Hematopoietic multipotent progenitor cell treated with erythropoietin and hydrocortisone succinate and interleukin-3 and kit ligand, for 6 days (in vitro differentiated cells): ENCODE measurements at regions not wholly inside any gene's neighbourhood (a gene's known extent, or its start where the extent isn't known, plus 50 kb on each side); places are given as distances from the start of the nearest gene placed in this dataset.
"Not testable (repeated sequence)": the region's sequence is repeated elsewhere in the genome, so short reads cannot be mapped to it uniquely, and the experiment has no call there.

Experiments
- DNase-seq: peaks from one replicate; pipeline ENCODE4 v3.0.0-alpha.2; 2015

DNA sequence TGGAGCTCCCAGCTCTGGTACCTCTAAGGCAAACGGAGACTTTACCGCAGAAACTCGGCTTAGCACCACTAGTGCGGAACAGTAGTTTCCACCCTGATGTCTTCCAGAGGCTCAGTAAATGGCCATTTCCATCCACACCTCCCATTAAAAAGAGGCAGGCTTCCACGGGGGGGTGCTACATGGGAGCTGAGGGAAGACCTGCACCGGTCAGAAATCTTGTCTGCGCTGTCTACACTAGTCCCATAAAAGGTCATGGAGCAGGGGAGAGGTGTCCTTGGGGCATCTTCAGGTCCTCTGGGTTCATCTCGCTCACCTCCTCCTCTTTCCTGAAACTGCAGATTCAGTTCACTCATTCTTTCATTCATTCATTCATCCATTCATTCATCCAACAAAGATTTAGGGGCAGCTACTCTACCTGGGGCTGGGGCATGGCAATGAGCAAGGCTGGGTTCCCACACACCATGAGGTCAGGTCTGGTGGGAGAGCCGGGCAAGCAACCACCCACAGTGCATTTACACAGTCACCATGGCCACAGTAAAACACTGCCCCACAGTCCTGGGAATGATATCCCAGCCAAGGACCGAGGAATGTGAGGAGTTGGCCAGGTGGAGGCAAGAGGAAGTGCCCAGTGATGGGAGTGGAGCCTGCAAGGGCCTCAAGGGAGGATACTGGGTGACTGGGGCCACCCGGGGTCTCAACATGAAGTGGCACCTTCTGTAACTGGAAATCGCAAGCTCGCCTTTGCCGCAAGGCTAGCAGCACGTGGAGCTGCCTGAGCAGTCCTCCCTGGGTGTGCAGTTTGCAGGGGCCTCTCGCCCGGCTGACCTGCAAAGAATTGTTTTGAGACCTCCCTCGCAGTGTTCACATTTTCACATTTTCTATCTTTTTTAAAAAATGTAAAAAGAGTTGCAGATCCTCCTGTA, 180.2 kb upstream of the RAB6C start:
- no peak for DNase-seq

GRCh38 chr2:129800285-129800684, 179.2 kb upstream of the RAB6C start:
- DNase-seq, result no peak

DNA sequence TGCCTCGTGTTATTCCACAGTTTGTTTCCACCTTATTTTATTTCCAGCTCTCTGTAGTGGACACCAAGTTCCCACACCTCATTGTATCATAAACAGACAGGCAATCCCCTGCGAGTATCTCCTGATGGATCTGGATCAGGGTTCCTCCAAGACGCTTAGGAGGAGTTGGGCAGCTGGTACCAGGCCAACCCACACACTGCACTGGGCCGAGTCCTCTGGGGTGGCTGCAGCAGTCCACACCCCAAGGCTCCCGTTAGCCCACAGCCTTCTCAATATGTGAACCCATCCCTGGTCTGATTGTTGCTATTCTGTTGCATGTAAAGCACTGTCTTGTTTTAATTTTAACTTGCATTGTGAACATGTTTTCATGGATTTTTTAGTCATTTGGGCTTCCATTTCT, 178.8 kb upstream of the RAB6C start:
- no peak for DNase-seq

DNA sequence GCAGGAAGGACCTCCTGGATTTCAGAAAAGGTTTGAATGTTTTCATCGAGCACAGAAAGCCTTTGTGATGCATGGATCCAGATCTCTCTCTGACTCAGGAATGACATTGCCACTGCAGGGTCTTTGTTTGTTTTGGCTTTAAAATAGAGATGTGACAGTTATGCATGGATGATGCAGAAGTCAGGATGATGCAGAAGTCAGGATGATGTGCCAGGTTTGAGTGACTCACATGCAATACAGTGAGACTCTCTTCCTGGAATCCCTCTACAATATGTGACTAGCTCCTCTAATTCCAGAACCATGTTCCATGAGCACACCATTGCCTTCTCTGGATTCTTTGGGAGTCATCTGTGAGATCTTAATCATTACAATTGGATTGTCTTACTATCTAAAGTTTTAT, 177.9 kb upstream of the RAB6C start:
- no peak for DNase-seq

DNA sequence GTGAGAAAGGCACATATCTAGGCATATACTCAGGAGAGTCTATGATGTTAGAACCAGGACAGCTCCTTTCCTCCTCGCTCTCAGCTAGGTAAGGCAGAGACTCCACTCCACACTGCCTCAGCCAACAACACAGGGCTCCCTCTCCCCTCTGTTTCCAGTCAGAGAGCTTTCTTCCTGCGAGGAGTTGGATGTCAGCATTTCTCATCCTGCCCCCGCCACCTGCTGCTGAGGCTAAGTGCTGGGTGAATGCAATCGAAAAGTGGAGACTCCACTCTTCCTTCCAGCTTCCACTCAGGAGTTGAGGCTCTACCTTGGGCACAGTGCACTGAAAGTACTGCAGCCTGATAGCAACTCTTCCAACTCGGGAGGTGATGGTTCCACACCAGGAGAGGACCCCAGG, 177.2 kb upstream of the RAB6C start:
- DNase-seq, result no peak

DNA sequence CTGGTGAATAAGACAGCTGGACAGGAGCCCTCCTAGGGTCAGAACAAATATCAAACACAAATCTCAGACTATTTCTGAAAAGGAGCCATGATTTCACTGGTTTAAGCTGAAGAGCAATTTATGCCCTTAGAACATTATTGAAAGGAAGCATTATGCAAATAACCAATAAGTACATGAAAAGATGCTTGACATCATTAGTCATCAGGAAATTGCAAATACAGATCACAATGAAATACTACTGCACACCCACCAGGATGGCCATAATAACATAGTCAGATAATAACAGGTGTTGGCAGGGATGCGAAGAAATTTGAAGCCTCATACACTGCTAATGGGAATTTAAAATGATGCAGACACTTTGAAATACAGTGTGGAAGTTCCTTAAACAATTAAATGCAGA, 176.4 kb upstream of the RAB6C start:
- no peak for DNase-seq

DNA sequence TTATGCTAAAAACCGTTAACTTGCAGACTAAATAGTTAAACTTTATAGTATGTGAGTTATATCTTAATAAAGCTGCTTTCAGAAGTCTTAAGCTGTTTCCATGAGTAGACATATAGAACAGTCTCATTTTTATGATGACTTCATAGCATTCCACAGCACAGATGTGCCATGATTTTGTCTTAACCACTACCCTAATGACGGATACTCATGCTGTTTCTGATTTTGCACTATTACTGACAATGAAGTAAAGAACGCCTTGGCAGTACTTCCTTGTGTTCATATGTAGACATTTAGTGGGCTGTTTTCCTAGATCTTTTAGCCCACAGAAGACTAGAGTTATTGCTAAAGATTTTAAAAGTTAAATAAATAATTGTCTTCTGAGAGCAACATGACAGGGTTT, 175.6 kb upstream of the RAB6C start:
- no peak for DNase-seq

GRCh38 chr2:129805899-129806298, 173.6 kb upstream of the RAB6C start:
- DNase-seq, result no peak

DNA sequence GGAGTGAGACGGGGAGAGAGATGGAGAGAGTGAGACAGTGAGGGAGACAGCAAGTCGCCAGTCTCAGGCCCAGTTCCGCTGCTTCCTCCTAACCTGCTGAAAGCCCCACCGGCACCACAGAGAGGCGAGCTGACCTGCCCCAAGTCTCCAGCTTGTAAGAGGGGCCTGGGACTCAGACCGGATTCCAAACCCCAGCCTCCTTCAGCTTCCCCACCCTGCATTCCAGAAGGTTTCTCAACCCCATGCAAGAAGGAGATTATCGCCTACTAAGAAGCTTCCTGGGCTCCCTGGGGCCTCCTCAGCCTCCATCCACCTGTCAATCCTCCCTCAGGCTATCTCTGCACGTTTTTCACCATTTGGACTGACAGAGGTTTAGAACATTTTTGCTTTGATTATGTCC, 173.1 kb upstream of the RAB6C start:
- no peak for DNase-seq

DNA sequence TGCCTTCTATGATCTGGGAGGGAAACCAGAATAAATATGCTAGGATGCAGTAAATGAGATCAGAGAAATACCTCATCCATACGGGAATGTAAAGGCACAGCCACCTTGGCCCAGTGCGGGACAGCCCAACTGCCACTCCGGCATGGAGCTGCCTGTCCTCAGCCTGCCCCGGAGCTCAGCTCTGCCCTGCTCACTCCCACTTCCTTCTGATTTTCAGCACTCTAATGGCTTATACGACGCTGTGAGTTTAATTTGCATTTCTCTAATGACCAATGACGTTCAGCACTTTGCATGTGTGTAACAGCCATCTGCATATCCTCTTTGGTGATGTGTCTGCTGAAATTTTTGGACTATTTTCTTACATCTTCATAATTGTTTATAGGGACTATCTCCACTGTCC, 172.5 kb upstream of the RAB6C start:
- no peak for DNase-seq

DNA sequence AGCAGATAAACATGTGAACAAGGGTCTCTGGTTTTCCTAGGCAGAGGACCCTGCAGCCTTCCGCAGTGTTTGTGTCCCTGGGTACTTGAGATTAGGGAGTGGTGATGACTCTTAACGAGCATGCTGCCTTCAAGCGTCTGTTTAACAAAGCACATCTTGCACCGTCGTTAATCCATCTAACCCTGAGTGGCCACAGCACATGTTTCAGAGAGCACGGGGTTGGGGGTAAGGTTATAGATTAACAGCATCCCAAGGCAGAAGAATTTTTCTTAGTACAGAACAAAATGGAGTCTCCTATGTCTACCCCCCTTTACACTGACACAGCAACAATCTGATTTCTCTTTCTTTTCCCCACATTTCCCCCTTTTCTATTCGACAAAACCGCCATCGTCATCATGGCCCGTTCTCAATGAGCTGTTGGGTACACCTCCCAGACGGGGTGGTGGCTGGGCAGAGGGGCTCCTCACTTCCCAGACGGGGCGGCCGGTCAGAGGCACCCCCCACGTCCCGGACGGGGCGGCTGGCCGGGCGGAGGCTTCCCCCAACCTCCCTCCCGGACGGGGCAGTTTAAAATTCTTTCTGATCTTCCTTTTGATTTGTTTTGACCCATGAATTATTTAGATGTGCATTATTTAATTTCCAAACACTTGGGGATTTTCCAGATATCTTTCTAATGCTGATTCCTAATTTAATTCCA, 171.7 kb upstream of the RAB6C start:
- not testable (repeated sequence) for DNase-seq

DNA sequence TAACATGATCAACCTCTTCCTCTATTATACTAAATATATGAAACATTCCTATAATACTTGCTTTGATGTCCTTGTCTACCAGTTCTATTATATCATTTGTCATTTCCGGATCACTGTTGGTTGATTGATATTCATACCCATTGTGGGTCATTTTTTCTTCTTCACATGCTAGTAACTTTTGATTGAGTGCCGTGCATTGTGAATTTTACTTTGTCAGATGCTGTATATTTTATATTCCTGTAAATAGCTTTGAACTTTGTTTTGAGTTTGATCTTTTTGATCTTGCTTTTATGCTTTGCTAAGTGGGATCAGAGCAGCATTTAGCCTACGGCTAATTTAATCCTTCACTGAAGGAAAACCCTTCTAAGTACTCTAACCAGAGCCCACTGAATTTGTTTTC, 168.9 kb upstream of the RAB6C start:
- DNase-seq, result no peak

GRCh38 chr2:129812071-129812470, 167.4 kb upstream of the RAB6C start:
- peak; percentile 83 for DNase-seq

- no peak for DNase-seq
Measured at GRCh38 chr2:129812654-129813053, 166.8 kb upstream of the RAB6C start.

GRCh38 chr2:129813404-129813803, 166.1 kb upstream of the RAB6C start:
- peak; percentile 36 for DNase-seq

- no peak for DNase-seq
Measured at GRCh38 chr2:129816813-129817574, 162.5 kb upstream of the RAB6C start.

GRCh38 chr2:129819855-129820254, 159.6 kb upstream of the RAB6C start:
- no peak for DNase-seq

- no peak for DNase-seq
Measured at GRCh38 chr2:129820908-129821307, 158.6 kb upstream of the RAB6C start.

DNA sequence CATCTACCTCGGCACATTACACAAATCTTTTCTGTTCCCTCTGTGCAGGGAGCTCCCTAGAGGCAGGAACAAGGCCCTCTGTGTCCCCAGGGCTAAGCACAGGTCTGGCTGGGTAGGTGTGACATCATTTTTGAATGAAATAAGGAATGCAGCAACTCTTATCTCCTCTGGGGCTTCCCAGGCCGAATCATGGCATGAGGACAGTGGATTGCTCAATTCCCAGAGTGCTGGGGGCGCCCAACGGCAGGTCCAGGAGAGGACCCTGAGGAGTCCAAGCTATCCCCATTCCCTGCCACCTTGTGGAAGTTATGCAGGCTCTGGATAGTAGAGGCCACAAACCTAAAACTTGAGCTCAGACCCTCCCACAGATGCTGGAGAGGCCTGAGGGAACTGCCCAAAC, 158.0 kb upstream of the RAB6C start:
- DNase-seq, result no peak

DNA sequence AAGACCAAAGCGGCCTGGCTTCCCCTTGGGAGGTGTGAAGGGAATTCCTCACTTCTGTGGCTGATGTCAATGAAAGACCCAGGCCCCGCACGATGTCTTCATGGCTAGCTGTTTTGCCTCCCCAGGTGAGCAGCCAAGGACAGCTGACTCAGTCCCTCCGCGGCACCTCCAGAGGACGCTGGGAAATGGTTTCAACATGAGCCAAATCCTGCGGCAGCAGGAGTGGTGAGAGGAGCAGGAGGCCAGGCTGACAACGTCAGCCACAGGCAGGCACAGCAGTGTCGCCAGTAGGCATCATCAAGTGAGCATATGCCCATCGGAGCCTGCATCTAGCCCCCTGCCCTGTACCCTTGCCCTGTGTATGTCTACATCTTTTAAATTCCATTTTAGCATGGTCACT, 156.4 kb upstream of the RAB6C start:
- DNase-seq, result no peak

GRCh38 chr2:129827311-129828090, 152.0 kb upstream of the RAB6C start:
- DNase-seq, result no peak

DNA sequence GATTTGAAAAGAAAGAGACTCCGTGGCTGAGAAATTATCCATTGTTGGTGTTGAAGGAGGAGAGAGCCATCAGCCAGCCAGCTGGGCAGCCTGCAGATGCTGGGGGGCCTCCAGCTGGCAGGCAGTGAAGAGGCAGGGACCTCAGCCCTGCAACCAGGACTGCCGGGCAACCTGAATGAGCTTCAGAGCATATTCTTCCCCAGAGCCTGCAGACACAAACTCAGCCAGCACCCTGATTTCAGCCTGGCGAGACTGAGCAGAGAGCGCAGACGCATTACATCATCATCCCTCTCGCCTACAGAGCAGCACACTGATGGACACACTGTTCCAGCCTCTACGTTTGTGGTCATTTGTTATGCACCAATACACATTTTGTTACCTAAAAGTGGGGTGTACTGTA, 150.7 kb upstream of the RAB6C start:
- no peak for DNase-seq

DNA sequence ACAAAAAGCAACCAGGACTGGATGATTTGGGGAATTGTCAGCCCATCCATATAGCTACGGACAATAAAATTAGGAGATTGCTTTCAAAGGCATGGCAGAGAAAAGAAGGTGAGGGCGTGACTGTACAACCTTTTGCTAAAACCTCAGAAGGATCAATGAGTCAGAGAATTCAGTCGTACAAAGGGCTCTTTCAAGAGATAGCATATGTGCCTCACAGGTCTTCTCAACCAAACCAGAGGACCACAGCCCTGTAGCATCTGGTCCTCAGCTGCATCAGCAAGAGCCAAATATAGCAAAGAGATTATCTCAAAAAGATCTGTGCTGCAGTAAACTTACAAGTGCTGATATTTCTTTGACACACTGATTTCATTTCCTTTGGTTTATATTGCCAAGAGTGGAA, 149.9 kb upstream of the RAB6C start:
- no peak for DNase-seq
